Keratinocyte (primary cell): ENCODE measurements at regions not wholly inside any gene's neighbourhood (a gene's known extent, or its start where the extent isn't known, plus 50 kb on each side); places are given as distances from the start of the nearest gene placed in this dataset.

ENCODE experiments used
- CTCF ChIP-seq, 3 experiments: IDR thresholded peaks in 1 of 3; conservative IDR thresholded peaks in 1 of 3; optimal IDR thresholded peaks in 1 of 3; 2 replicates in 2 of 3; 3 replicates in 1 of 3; pipeline versions ENCODE3 to v1.5.1; 2011; ENCODE audit warnings: low read length in 3 of 3, mild to moderate bottlenecking in 3 of 3, moderate library complexity in 2 of 3, control low read depth in 1 of 3, inconsistent platforms in 1 of 3; ENCODE audit not compliant: insufficient read depth in 2 of 3; ENCODE audit errors: extremely low read depth in 1 of 3
- EZH2 ChIP-seq: IDR thresholded peaks from one replicate; pipeline ENCODE4 v1.6.1; 2012; ENCODE audit warnings: inconsistent platforms, mild to moderate bottlenecking, low read length, moderate library complexity

GRCh38 chr2:107013884-107014283 is 127.9 kb upstream of the ST6GAL2 start:
- TF ChIP-seq CTCF (optimal IDR thresholded peaks at IDR 0.05 in 1 of 3, IDR thresholded peaks at IDR 0.05 in 1 of 3, conservative IDR thresholded peaks at IDR 0.05 in 1 of 3; ENCODE audit: extremely low read depth in 1 of 3, insufficient read depth in 2 of 3, low read length in 3 of 3) (no peak), EZH2 (no peak)
